A673 (cell line): ENCODE measurements at regions not wholly inside any gene's neighbourhood (a gene's known extent, or its start where the extent isn't known, plus 50 kb on each side); places are given as distances from the start of the nearest gene placed in this dataset.

ENCODE experiments used
- EZH2 ChIP-seq: fragments of 200-600 bp; sonication (generic); IDR thresholded peaks from 2 replicates; pipeline ENCODE4 v1.6.1; 2017; ENCODE audit warnings: borderline replicate concordance, low read depth, mild to moderate bottlenecking, mixed read lengths, antibody characterized with exemption, low read length; ENCODE audit not compliant: poor library complexity, severe bottlenecking
- TF ChIP-seq, protein P1 (sequence below): fragments of 300-800, 200-600 bp; sonication (generic); conservative IDR thresholded peaks from 2 replicates; pipeline ENCODE4 v1.5.1; 2017; ENCODE audit warnings: low read depth, mild to moderate bottlenecking, antibody characterized with exemption, low read length, moderate library complexity, mixed read lengths

DNA sequence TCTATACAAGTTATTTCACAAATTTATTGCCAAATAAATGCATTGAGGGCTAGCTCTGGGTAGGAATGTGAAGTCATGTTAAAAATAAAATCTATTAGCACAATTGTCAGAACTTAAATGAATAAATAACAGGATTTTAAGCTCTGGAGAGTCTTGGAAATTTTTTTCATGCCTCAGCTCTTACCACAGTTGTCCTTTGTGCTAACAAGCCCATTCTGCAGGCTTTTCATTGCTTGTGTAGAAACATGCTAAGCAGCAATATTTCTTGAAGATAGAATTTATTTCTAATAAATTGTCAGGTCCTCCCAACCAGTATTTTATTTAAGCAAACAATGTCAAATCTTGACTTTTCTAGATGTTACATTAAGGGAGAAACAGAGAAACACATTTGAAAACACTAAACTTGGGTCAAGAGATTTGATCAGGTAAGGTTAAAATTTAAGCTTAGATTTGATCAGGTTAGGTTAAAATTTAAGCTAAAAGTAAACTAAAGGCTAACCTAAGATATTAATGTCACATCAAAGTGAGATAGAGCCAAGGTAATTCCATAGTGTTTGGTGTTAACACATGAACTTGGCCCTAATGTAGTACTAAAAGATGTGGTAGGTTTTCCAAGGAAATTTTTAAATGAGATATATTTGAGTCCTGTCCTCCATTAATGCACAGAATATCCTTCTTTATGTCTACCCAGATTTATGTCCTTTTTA is 179.1 kb upstream of the IL1RAPL1 start:
- TF ChIP-seq, protein P1, sequence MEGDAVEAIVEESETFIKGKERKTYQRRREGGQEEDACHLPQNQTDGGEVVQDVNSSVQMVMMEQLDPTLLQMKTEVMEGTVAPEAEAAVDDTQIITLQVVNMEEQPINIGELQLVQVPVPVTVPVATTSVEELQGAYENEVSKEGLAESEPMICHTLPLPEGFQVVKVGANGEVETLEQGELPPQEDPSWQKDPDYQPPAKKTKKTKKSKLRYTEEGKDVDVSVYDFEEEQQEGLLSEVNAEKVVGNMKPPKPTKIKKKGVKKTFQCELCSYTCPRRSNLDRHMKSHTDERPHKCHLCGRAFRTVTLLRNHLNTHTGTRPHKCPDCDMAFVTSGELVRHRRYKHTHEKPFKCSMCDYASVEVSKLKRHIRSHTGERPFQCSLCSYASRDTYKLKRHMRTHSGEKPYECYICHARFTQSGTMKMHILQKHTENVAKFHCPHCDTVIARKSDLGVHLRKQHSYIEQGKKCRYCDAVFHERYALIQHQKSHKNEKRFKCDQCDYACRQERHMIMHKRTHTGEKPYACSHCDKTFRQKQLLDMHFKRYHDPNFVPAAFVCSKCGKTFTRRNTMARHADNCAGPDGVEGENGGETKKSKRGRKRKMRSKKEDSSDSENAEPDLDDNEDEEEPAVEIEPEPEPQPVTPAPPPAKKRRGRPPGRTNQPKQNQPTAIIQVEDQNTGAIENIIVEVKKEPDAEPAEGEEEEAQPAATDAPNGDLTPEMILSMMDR: no peak
- no peak for TF ChIP-seq EZH2
